ENCODE measurements at regions not wholly inside any gene's neighbourhood (a gene's known extent, or its start where the extent isn't known, plus 50 kb on each side); places are given as distances from the start of the nearest gene placed in this dataset.

- H3K9me3 ChIP-seq (ENCODE audit: control insufficient read depth in 2 of 3, insufficient read depth in 1 of 3, low read length in 3 of 3) = no peaks in the 10 kb centered on the region
- H3K36me3 ChIP-seq (ENCODE audit: control insufficient read depth in 2 of 3, insufficient read depth in 3 of 3, low read length in 3 of 3) = no peaks in the 10 kb centered on the region
- intact Hi-C loops (cut with DNase I) = no loop called here
- FAIRE-seq (no peak), DNase-seq (peak in 2 of 5 donors; percentile 41 to 59)
- H3K27me3 ChIP-seq (ENCODE audit: control insufficient read depth, insufficient read depth, low read length) = peaks cover 74% of the 10 kb centered on the region
- no peak overlapping the region for H3K9ac ChIP-seq (ENCODE audit: low read length in 3 of 3)
- TF ChIP-seq CTCF (IDR thresholded peaks at IDR 0.05; ENCODE audit: borderline replicate concordance, extremely low read depth, insufficient read depth) = no peak
- no peak overlapping the region for H3K4me3 ChIP-seq (ENCODE audit: low read length in 3 of 3)
- H3K27ac ChIP-seq (ENCODE audit: low read depth in 2 of 2, low read length in 2 of 2) = no peak overlapping the region
- H3K4me1 ChIP-seq (ENCODE audit: control insufficient read depth in 2 of 3, insufficient read depth in 2 of 3, low read depth in 1 of 3, low read length in 3 of 3) = peaks cover 0 to 6% (median 0%) of the 10 kb centered on the region in 3 donors
These were observed 219.2 kb downstream of the MEF2C start for GRCh38 chr5:88663793-88664216.

- no peak overlapping the region for H3K9ac ChIP-seq (ENCODE audit: low read length in 3 of 3)
- TF ChIP-seq CTCF (IDR thresholded peaks at IDR 0.05; ENCODE audit: borderline replicate concordance, extremely low read depth, insufficient read depth) = no peak
- peaks cover 71% of the 10 kb centered on the region for H3K27me3 ChIP-seq (ENCODE audit: control insufficient read depth, insufficient read depth, low read length)
- no peak for DNase-seq
- no peaks in the 10 kb centered on the region for H3K36me3 ChIP-seq (ENCODE audit: control insufficient read depth in 2 of 3, insufficient read depth in 3 of 3, low read length in 3 of 3)
- no peak for FAIRE-seq
- no peak overlapping the region for H3K27ac ChIP-seq (ENCODE audit: low read depth in 2 of 2, low read length in 2 of 2)
- peaks cover 0 to 6% (median 0%) of the 10 kb centered on the region in 3 donors for H3K4me1 ChIP-seq (ENCODE audit: control insufficient read depth in 2 of 3, insufficient read depth in 2 of 3, low read depth in 1 of 3, low read length in 3 of 3)
- no peak overlapping the region for H3K4me3 ChIP-seq (ENCODE audit: low read length in 3 of 3)
- no peaks in the 10 kb centered on the region for H3K9me3 ChIP-seq (ENCODE audit: control insufficient read depth in 2 of 3, insufficient read depth in 1 of 3, low read length in 3 of 3)
- intact Hi-C loops (cut with DNase I) = no loop called here
These were observed 220.1 kb downstream of the MEF2C start for GRCh38 chr5:88662846-88663245.

- FAIRE-seq = no peak
These were observed 221.2 kb downstream of the MEF2C start for GRCh38 chr5:88661806-88662207.

More at GRCh38 chr5:88661806-88662207, 221.2 kb downstream of the MEF2C start:
- Histone ChIP-seq H3K36me3 (ENCODE audit: control insufficient read depth in 2 of 3, insufficient read depth in 3 of 3, low read length in 3 of 3) (no peaks in the 10 kb centered on the region), H3K4me3 (ENCODE audit: low read length in 3 of 3) (no peak overlapping the region), H3K9me3 (ENCODE audit: control insufficient read depth in 2 of 3, insufficient read depth in 1 of 3, low read length in 3 of 3) (no peaks in the 10 kb centered on the region), H3K4me1 (ENCODE audit: control insufficient read depth in 2 of 3, insufficient read depth in 2 of 3, low read depth in 1 of 3, low read length in 3 of 3) (peaks cover 0 to 6% (median 0%) of the 10 kb centered on the region in 3 donors), H3K27me3 (ENCODE audit: control insufficient read depth, insufficient read depth, low read length) (peaks cover 66% of the 10 kb centered on the region), H3K27ac (ENCODE audit: low read depth in 2 of 2, low read length in 2 of 2) (no peak overlapping the region), H3K9ac (ENCODE audit: low read length in 3 of 3) (no peak overlapping the region)
- no peak for DNase-seq
- TF ChIP-seq CTCF (IDR thresholded peaks at IDR 0.05; ENCODE audit: borderline replicate concordance, extremely low read depth, insufficient read depth) = no peak
- intact Hi-C loops (cut with DNase I) = no loop called here
